ENCODE measurements at regions not wholly inside any gene's neighbourhood (a gene's known extent, or its start where the extent isn't known, plus 50 kb on each side); places are given as distances from the start of the nearest gene placed in this dataset.

- DNase-seq (ENCODE audit: low read depth): no peak
- TF ChIP-seq CTCF (IDR thresholded peaks at IDR 0.05; ENCODE audit: low read length, missing control alignments): no peak
- no peak overlapping the region for H3K4me3 ChIP-seq (replicated peaks; ENCODE audit: low read depth, low read length)
Measured at GRCh38 chr9:126228111-126228780, 98.4 kb upstream of the MVB12B start.

- TF ChIP-seq CTCF (IDR thresholded peaks at IDR 0.05; ENCODE audit: low read length, missing control alignments): peak; percentile 98
- DNase-seq (ENCODE audit: low read depth): peak; percentile 76
- H3K4me3 ChIP-seq (replicated peaks; ENCODE audit: low read depth, low read length): no peak overlapping the region
Measured at GRCh38 chr9:126228781-126229444, 97.7 kb upstream of the MVB12B start.

GRCh38 chr9:126229501-126229900, 97.1 kb upstream of the MVB12B start:
- no peak overlapping the region for H3K4me3 ChIP-seq (replicated peaks; ENCODE audit: low read depth, low read length)
- TF ChIP-seq CTCF (IDR thresholded peaks at IDR 0.05; ENCODE audit: low read length, missing control alignments): no peak
- DNase-seq (ENCODE audit: low read depth): no peak

GRCh38 chr9:126230692-126231091, 95.9 kb upstream of the MVB12B start:
- DNase-seq (ENCODE audit: low read depth): no peak
- no peak overlapping the region for H3K4me3 ChIP-seq (replicated peaks; ENCODE audit: low read depth, low read length)
- no peak for TF ChIP-seq CTCF (IDR thresholded peaks at IDR 0.05; ENCODE audit: low read length, missing control alignments)

- H3K4me3 ChIP-seq (replicated peaks; ENCODE audit: low read depth, low read length): no peak overlapping the region
- DNase-seq (ENCODE audit: low read depth): no peak
- no peak for TF ChIP-seq CTCF (IDR thresholded peaks at IDR 0.05; ENCODE audit: low read length, missing control alignments)
Measured at GRCh38 chr9:126232461-126232860, 94.2 kb upstream of the MVB12B start.

- no peak for DNase-seq (ENCODE audit: low read depth)
- TF ChIP-seq CTCF (IDR thresholded peaks at IDR 0.05; ENCODE audit: low read length, missing control alignments): no peak
- no peak overlapping the region for H3K4me3 ChIP-seq (replicated peaks; ENCODE audit: low read depth, low read length)
Measured at GRCh38 chr9:126233175-126233574, 93.5 kb upstream of the MVB12B start.
